GM19455 (cell line): ENCODE measurements at regions not wholly inside any gene's neighbourhood (a gene's known extent, or its start where the extent isn't known, plus 50 kb on each side); places are given as distances from the start of the nearest gene placed in this dataset.
A peak's percentile ranks its signal among the peaks of the same experiment; 100 is the strongest.

ENCODE experiments used
- ATAC-seq: cut with Tn5 transposase; IDR thresholded peaks from one replicate; pipeline ENCODE4 v1.9.1; 2021; ENCODE audit not compliant: unreplicated experiment

GRCh38 chr4:176898791-176899190 lies 106.1 kb upstream of the VEGFC start:
- ATAC-seq = no peak

GRCh38 chr4:176902710-176903323 lies 110.1 kb upstream of the VEGFC start:
- ATAC-seq = peak; percentile 97

GRCh38 chr4:176906709-176907108 lies 114.0 kb upstream of the VEGFC start:
- ATAC-seq = no peak

- no peak for ATAC-seq
Measured at GRCh38 chr4:176910646-176911045, 117.9 kb upstream of the VEGFC start.

GRCh38 chr4:176919631-176920030 lies 126.9 kb upstream of the VEGFC start:
- ATAC-seq = no peak

GRCh38 chr4:176920694-176921093 lies 128.0 kb upstream of the VEGFC start:
- ATAC-seq = no peak

- ATAC-seq = no peak
Measured at GRCh38 chr4:176921256-176921655, 128.5 kb upstream of the VEGFC start.

- ATAC-seq = no peak
Measured at GRCh38 chr4:176924238-176924637, 131.5 kb upstream of the VEGFC start.

- ATAC-seq = no peak
Measured at GRCh38 chr4:176925962-176926361, 133.2 kb upstream of the VEGFC start.

- no peak for ATAC-seq
Measured at GRCh38 chr4:176927117-176927516, 134.4 kb upstream of the VEGFC start.

GRCh38 chr4:176927664-176928063 lies 134.9 kb upstream of the VEGFC start:
- ATAC-seq = no peak

- ATAC-seq = no peak
Measured at GRCh38 chr4:176939445-176939844, 146.7 kb upstream of the VEGFC start.

- ATAC-seq = no peak
Measured at GRCh38 chr4:176945334-176945733, 152.6 kb upstream of the VEGFC start.

- ATAC-seq = no peak
Measured at GRCh38 chr4:176949029-176949428, 156.3 kb upstream of the VEGFC start.

- no peak for ATAC-seq
Measured at GRCh38 chr4:176953021-176953420, 160.3 kb upstream of the VEGFC start.

- no peak for ATAC-seq
Measured at GRCh38 chr4:176957353-176958118, 164.8 kb upstream of the VEGFC start.

GRCh38 chr4:176959980-176960379 lies 167.3 kb upstream of the VEGFC start:
- ATAC-seq = no peak

GRCh38 chr4:176963121-176963520 lies 170.4 kb upstream of the VEGFC start:
- ATAC-seq = no peak

- ATAC-seq = no peak
Measured at GRCh38 chr4:176964116-176964691, 171.5 kb upstream of the VEGFC start.

- ATAC-seq = no peak
Measured at GRCh38 chr4:176967586-176967985, 174.9 kb upstream of the VEGFC start.

GRCh38 chr4:176968094-176968493 lies 175.4 kb upstream of the VEGFC start:
- ATAC-seq = no peak

- no peak for ATAC-seq
Measured at GRCh38 chr4:176969011-176969410, 176.3 kb upstream of the VEGFC start.
